B cell (primary cell): ENCODE measurements at regions not wholly inside any gene's neighbourhood (a gene's known extent, or its start where the extent isn't known, plus 50 kb on each side); places are given as distances from the start of the nearest gene placed in this dataset.
"Not testable (repeated sequence)": the region's sequence is repeated elsewhere in the genome, so short reads cannot be mapped to it uniquely, and the experiment has no call there.

Experiments used
- CTCF ChIP-seq: fragments of 200-600 bp; IDR thresholded peaks from one replicate; pipeline ENCODE4 v1.8.0; 2022; ENCODE audit warnings: antibody characterized with exemption, mild to moderate bottlenecking
- EZH2 ChIP-seq: IDR thresholded peaks from 2 replicates; pipeline ENCODE4 v1.6.1; 2012; ENCODE audit warnings: borderline replicate concordance, low read depth, mild to moderate bottlenecking, moderate library complexity, low read length; ENCODE audit not compliant: insufficient read depth, poor library complexity, severe bottlenecking

GRCh38 chr5:36555035-36555434, 51.4 kb upstream of the SLC1A3 start:
- TF ChIP-seq EZH2, CTCF: not testable (repeated sequence)
